ENCODE measurements at regions not wholly inside any gene's neighbourhood (a gene's known extent, or its start where the extent isn't known, plus 50 kb on each side); places are given as distances from the start of the nearest gene placed in this dataset.

GRCh38 chr4:152114562-152114961, 353.8 kb upstream of the GATB start:
- DNase-seq (ENCODE audit: low read depth) = no peak

- no peak for DNase-seq (ENCODE audit: low read depth)
These were observed 352.1 kb upstream of the GATB start for GRCh38 chr4:152112887-152113286.

- DNase-seq (ENCODE audit: low read depth) = no peak
These were observed 351.4 kb upstream of the GATB start for GRCh38 chr4:152112190-152112589.

GRCh38 chr4:152110780-152111179, 350.0 kb upstream of the GATB start:
- DNase-seq (ENCODE audit: low read depth) = no peak

- DNase-seq (ENCODE audit: low read depth) = no peak
These were observed 349.0 kb upstream of the GATB start for GRCh38 chr4:152109531-152110509.

GRCh38 chr4:152107736-152108500, 347.1 kb upstream of the GATB start:
- DNase-seq (ENCODE audit: low read depth) = no peak

- DNase-seq (ENCODE audit: low read depth) = peak; percentile 60
These were observed 346.0 kb upstream of the GATB start for GRCh38 chr4:152106781-152107321.

GRCh38 chr4:152106113-152106763, 345.4 kb upstream of the GATB start:
- peak; percentile 99 for DNase-seq (ENCODE audit: low read depth)

GRCh38 chr4:152104901-152105357, 344.1 kb upstream of the GATB start:
- DNase-seq (ENCODE audit: low read depth) = no peak

GRCh38 chr4:152104356-152104755, 343.5 kb upstream of the GATB start:
- no peak for DNase-seq (ENCODE audit: low read depth)

- DNase-seq (ENCODE audit: low read depth) = no peak
These were observed 342.5 kb upstream of the GATB start for GRCh38 chr4:152103181-152103901.

- no peak for DNase-seq (ENCODE audit: low read depth)
These were observed 341.7 kb upstream of the GATB start for GRCh38 chr4:152102436-152103000.

- peak; percentile 42 for DNase-seq (ENCODE audit: low read depth)
These were observed 341.0 kb upstream of the GATB start for GRCh38 chr4:152101556-152102435.

GRCh38 chr4:152100379-152101201, 339.8 kb upstream of the GATB start:
- no peak for DNase-seq (ENCODE audit: low read depth)

GRCh38 chr4:152099981-152100378, 339.2 kb upstream of the GATB start:
- no peak for DNase-seq (ENCODE audit: low read depth)

- DNase-seq (ENCODE audit: low read depth) = no peak
These were observed 338.7 kb upstream of the GATB start for GRCh38 chr4:152099555-152099954.

- no peak for DNase-seq (ENCODE audit: low read depth)
These were observed 338.2 kb upstream of the GATB start for GRCh38 chr4:152099061-152099425.

GRCh38 chr4:152098365-152099060, 337.7 kb upstream of the GATB start:
- no peak for DNase-seq (ENCODE audit: low read depth)
